Kidney epithelial cell (primary cell): ENCODE measurements at regions not wholly inside any gene's neighbourhood (a gene's known extent, or its start where the extent isn't known, plus 50 kb on each side); places are given as distances from the start of the nearest gene placed in this dataset.
"Not testable (repeated sequence)": the region's sequence is repeated elsewhere in the genome, so short reads cannot be mapped to it uniquely, and the experiment has no call there.

ENCODE experiments used
- DNase-seq: peaks from one replicate; pipeline ENCODE4 v3.0.0-alpha.2; 2010; ENCODE audit warnings: low read depth
- H3K27me3 ChIP-seq: 2 replicates; pipeline ENCODE4 v1.6.0; 2011; ENCODE audit warnings: low read length; ENCODE audit not compliant: control insufficient read depth, insufficient read depth
- H3K36me3 ChIP-seq: 2 replicates; pipeline ENCODE4 v1.5.1; 2011; ENCODE audit warnings: low read length; ENCODE audit not compliant: control insufficient read depth, insufficient read depth
- H3K4me3 ChIP-seq: 2 replicates; pipeline ENCODE4 v1.5.1; 2011; ENCODE audit warnings: low read depth, mild to moderate bottlenecking, control low read depth, low read length
- CTCF ChIP-seq: IDR thresholded peaks from 2 replicates; pipeline ENCODE4 v1.5.1; 2011; ENCODE audit warnings: mild to moderate bottlenecking, moderate library complexity, low read length, control low read depth, inconsistent platforms; ENCODE audit not compliant: insufficient read depth, poor library complexity, severe bottlenecking

- H3K36me3 ChIP-seq: no peaks in the 10 kb centered on the region
- H3K4me3 ChIP-seq: no peak overlapping the region
- TF ChIP-seq CTCF: no peak
- DNase-seq: no peak
- H3K27me3 ChIP-seq: no peaks in the 10 kb centered on the region
Observed at GRCh38 chr5:100119903-100120302, 415.3 kb upstream of the FAM174A start.

- Histone ChIP-seq H3K27me3 (no peaks in the 10 kb centered on the region), H3K36me3 (no peaks in the 10 kb centered on the region), H3K4me3 (no peak overlapping the region)
- DNase-seq: no peak
- TF ChIP-seq CTCF: no peak
Observed at GRCh38 chr5:100110497-100110896, 424.7 kb upstream of the FAM174A start.

GRCh38 chr5:100108883-100109282, 426.3 kb upstream of the FAM174A start:
- DNase-seq: no peak
- no peak for TF ChIP-seq CTCF
- H3K4me3 ChIP-seq: no peak overlapping the region
- no peaks in the 10 kb centered on the region for H3K36me3 ChIP-seq
- H3K27me3 ChIP-seq: no peaks in the 10 kb centered on the region

- not testable (repeated sequence) for H3K4me3 ChIP-seq, H3K27me3 ChIP-seq, H3K36me3 ChIP-seq, DNase-seq
Observed at GRCh38 chr5:100103592-100104119, 431.5 kb upstream of the FAM174A start.

- not testable (repeated sequence) for H3K4me3 ChIP-seq, DNase-seq, H3K27me3 ChIP-seq, H3K36me3 ChIP-seq
Observed at GRCh38 chr5:100101466-100101865, 433.7 kb upstream of the FAM174A start.

GRCh38 chr5:100096328-100096727, 438.8 kb upstream of the FAM174A start:
- not testable (repeated sequence) for H3K4me3 ChIP-seq, DNase-seq, H3K27me3 ChIP-seq, H3K36me3 ChIP-seq

- not testable (repeated sequence) for H3K27me3 ChIP-seq, DNase-seq, H3K4me3 ChIP-seq, H3K36me3 ChIP-seq
Observed at GRCh38 chr5:100080703-100081102, 454.5 kb upstream of the FAM174A start.

- not testable (repeated sequence) for DNase-seq, H3K27me3 ChIP-seq, H3K36me3 ChIP-seq, H3K4me3 ChIP-seq
Observed at GRCh38 chr5:100079163-100079562, 456.0 kb upstream of the FAM174A start.

- H3K4me3 ChIP-seq, DNase-seq, H3K27me3 ChIP-seq, H3K36me3 ChIP-seq: not testable (repeated sequence)
Observed at GRCh38 chr5:100066020-100066419, 469.2 kb upstream of the FAM174A start.
